HG02852 (cell line): ENCODE measurements at regions not wholly inside any gene's neighbourhood (a gene's known extent, or its start where the extent isn't known, plus 50 kb on each side); places are given as distances from the start of the nearest gene placed in this dataset.

Experiments
- ATAC-seq: cut with Tn5 transposase; IDR thresholded peaks from one replicate; pipeline ENCODE4 v1.9.1; 2021; ENCODE audit warnings: mild to moderate bottlenecking, moderate library complexity; ENCODE audit not compliant: unreplicated experiment

DNA sequence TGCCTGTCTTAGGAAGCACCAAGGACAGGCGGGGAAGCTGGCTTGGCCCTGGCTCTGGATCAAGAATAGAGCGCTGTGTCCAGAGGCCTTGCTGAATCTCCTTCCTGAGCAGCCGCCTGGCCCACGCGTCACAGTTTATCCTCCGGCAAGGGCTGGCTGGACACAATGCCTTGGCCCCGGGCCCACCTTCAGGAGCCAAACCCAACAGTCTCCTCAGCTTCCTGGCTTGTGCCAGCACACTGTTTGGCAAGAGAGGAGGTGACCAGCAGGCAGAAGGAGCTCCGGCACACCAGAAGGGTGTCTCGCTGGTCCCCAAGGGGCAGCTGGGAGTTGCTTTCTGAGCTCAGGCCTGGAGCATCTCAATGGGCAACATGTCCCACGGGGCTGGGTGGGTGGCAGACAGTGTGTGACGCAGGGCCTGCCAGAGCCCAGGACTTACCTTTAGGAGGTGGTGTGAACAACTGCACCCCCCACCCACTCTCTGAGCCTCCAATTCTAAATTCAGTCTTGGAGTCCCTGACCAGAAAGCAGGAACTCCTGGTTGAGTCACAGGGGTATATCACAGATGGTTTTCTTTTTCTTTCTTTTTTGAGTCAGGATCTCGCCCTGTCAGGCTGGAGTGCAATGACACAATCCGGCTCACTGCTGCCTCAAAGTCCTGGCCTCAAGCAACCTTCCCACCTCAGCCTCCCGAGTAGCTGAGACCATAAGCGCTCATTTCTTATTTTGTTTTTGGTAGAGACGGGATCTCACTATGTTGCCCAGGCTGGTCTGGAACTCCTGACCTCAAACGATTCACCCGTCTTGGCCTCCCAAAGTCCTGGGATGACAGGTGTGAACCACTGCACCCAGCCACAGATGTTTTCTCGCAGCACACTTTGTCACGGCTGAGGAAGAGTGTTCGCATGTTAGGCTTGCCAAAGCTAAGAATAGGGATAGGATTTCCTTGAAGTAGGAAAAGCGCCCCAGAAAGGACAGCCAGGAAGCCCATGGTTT is 361.2 kb downstream of the BCOR start:
- ATAC-seq = no peak

DNA sequence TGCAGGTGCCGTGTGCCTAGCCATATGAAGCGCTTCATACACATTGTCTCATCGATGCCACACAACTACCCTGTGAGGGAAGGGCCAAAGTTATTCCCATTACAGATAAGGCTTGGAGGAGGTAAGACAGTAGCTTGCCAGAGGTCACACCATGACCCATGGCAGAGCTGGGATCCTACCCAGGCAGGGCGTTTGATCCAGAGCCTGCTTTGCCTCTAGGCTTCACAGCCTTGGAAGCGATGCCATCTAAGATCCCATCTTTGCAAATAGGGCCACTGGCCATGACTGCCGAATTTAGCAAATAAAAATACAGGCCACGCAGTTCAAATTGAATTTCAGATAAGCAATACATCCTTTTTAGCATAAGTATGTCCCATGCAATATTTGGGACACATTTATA is 358.2 kb downstream of the BCOR start:
- ATAC-seq = no peak

DNA sequence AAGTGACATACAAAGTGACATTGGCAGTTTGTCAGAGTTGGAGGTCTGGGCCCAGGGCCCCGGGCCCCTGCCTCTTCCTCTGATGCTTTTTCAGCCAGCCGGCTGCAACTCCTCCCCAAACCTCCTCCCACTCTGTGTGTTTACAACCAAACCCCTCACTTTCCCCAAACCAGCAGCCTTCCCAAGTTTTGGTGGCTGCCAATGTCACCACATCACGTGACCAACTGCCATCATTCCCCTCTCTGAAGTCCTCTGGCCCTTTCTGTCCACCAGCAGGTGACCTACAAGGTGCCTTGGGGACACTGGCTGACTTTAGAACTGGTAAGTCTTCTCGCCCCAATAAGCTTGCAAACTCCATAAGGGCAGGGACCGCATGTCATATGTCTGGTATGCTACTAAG is 357.7 kb downstream of the BCOR start:
- ATAC-seq = no peak

DNA sequence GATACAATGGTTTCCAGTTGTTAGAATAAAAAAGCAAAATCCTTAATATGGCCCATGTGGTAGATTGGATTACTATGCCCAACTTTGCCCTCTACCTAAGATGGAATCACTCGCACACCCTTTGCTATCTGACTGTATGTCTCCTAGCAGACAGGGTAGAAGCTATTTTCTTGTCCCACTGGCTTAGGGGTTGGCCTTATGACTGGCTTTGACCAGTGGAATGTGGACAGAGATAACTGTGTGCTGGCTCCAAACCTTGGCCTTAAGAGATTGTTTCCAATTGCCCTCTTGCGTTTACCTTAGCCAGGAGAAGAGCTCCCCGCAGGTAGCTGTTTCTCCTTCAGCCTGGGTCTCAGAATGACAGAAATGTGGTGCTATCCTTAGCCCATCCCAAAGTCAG is 355.9 kb downstream of the BCOR start:
- ATAC-seq = no peak

DNA sequence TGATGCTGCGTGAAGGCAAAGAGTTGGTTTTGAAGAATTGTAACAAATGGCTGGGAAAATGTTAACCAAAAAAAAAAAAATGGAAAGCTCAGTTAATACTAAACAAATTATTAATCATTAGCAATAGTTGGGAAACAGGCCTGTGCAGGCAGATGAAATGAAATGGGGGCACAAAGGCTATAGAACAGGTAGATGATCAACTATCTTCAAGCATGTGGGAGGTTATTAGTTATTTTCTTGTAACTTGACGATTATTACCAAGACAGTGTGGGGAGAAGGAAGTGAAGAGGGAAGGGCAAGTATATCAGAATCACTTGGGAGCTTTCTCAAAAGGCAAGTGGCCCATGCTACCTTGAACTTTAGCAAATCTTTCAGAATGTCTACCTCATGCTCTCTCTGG is 351.9 kb downstream of the BCOR start:
- ATAC-seq = no peak

DNA sequence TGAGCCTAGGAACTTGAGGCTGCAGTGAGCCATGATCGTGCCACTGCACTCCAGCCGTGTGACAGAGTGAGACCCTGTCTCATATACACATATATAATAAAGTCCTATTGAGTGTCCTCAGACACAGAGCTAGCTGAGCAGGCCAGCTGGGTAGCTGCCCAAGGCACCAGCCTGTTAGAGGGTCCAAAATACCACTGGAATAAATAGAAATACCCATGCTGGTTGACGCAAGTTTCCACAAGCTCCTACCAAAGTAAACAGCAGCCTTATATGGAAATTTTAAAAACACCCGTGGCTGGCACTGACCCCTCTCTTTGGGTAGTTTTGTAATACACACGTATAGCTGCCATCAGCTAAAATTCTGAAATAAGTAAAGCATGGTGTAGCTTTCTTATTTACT is 348.6 kb downstream of the BCOR start:
- ATAC-seq = no peak

DNA sequence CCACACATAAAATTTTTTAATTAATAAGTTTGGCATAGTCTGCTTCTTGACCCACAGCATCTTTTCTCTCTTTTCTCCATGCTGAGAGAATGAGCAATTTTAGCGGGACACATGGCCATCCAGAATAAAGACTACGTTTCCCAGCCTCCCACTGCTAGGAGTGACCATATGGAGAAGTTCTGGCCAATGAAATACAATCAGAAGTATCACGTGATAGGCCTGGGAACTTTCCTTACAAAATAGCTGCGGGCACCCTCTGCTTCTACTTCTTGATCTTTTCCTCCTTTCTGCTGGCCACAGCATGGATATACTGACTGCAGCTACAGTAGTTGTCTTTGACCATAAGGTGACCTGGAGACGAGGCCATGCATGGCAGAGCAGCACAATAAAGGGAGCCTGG is 348.0 kb downstream of the BCOR start:
- ATAC-seq = no peak

DNA sequence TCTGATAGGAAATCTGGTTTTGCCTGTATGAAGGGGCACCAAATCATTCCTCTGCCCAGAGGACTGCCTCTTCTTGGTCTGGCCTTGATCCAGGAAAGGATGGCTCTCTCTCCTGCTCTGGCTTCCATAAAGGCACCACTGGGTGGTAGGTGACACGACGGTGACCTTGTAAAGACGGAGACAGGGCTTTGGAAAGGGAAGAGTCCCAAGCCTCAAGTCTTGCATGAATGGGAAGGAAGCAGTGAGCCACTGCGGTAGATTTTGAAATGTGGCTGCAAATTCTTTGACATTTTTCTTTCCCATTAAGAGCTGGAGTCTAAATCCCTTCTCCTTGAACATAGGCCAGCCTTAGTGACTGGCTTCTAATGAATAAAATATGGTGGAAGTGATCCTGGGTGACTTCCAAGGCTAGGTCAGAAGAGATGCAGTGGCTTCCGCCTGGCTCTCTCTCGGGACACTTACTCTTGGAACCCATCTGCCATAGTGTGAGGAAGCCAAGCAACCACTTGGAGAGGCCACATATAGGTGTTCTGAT is 347.4 kb downstream of the BCOR start:
- no peak for ATAC-seq

DNA sequence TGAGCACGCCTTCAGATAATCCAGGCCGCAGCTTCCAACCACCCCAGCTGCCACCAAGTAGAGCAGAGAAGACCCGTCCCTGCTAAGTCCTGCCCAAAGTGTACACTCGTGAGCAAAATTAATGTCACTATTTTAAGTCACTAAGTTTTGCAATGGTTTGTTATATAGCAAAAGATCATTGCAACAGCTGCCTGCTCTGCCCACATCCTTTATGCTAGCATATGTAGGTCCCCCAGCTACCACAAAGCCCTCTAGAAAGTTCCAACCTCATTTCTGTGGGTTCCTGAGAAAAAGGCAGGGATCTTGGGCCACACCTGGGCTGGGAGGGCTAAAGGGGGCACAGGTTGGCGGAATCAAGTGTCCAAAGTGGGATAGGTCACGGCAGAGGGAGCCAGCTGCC is 346.9 kb downstream of the BCOR start:
- ATAC-seq = no peak

DNA sequence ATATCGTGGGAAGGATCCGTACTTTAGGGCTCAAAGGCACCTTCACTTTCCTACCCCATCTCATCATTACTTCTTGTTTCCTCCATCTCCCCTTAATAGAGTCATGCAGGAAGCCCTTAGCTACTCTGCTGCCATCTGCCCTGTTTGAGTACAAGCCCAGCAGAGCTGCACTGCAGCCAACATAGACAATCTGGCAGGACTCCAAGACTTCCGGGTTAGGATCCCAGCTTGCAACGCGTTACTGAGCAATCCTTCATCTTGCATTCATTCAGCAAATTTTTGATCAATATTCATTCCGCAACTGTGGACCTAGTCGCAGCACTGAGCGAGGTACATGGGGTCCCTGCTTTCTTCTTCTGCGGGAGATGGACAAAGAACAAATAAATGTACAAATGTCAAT is 344.9 kb downstream of the BCOR start:
- no peak for ATAC-seq

DNA sequence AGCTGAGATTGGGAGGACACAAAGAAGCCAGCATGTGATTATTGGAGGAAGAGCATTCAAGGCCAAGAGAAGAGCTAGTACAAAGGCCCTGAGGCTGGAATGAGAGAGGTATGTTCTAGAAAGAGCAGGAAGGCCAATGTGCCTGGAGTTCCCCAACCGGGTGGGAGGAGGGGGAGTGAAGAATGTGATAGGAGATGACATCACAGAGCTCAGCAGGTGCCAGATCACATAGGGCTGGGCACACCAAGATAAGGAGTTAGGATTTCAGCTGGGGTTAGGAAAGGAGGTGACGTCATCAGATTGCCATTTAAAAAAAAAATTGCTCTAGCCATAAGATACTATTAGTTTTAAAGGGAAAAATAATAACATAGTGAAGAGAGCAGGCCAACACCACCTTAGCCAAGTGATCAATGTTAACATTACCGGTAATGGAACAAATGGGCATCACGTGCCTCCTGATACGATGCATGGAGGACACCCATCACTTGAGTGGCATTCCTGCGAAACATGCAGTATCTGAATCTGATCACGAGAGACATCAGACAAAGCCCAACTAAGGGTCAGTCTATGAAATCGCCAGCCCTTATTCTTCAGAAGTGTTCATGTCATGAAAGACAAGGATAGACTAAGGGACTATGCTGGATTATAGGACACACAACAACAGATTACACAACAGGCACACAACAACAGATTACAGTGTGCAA is 344.3 kb downstream of the BCOR start:
- ATAC-seq = no peak

DNA sequence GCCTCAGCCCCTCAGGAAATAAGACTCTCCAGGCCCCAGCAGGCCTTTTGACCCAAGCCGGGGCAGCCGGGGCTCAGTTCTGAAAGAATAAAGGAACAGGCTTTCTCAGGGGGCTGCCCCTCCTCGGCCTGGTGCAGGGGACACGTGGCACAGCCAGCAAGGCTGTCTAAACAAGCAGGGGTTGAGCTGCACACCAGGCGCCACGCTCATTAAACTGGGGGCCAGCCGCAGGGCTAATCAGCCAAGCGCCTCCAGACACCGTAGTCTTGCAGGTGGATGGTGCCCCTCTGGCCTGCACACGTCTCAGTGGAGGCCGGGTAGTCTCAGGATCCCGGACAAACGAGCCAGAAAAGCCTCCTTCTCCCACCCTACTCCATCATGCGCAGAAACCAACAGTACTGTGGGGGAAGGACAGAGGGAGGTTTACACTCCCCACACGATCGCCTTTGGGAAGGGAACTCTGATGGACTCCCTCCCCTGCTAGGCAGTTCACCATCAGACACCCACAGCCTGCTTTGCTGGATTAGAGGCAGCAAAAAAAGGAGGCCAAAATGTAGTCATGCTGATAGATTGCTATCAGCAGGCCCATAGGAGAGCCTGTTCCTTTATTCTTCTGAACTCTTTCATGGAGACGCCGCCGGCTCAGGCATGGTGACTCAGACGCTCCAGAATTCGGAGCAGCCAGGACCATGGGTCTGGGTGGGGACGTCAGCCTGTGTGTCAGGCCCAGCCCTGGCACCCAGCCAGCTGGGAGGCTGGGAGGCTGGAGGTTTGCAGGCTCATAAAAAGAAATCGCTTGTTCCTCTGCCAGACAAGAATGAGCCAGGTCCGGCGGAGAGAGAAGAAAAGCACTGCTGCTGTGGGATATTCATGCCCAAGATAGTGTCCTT is 342.4 kb downstream of the BCOR start:
- no peak for ATAC-seq

DNA sequence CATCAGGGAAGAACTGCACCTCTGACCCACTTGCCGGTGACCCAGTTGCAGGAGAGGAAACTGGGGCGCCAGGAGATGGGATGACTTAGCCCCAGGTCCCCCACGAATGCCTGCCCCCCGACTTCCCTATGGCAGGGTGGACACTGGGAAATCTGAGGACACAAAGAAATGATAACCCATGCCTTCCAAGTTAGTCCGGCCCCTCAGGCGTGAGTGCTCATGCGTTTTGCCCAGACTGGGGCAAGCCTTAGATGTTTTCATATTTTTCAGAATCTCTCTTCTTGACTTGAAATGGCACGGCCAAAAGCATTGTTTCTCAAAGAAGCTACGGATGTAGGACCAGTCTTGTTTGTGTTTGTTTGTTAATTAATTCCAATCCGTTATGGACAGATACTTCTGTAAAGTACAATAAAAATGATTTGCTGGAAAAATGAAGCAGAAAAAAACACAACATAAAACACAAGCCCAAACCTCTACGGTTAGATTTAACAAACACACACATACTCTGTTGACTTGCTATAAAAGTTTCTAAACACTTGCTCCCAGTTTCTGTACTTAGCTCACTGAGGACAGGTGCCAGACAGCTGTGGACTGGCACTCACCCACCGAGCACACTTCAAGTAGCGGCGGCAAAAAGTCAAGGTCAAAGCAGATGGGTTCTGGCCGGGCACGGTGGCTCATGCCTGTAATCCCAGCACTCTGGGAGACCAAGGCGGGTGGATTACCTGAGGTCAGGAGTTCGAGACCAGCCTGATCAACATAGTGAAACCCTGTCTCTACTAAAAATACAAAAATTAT is 341.5 kb downstream of the BCOR start:
- no peak for ATAC-seq

DNA sequence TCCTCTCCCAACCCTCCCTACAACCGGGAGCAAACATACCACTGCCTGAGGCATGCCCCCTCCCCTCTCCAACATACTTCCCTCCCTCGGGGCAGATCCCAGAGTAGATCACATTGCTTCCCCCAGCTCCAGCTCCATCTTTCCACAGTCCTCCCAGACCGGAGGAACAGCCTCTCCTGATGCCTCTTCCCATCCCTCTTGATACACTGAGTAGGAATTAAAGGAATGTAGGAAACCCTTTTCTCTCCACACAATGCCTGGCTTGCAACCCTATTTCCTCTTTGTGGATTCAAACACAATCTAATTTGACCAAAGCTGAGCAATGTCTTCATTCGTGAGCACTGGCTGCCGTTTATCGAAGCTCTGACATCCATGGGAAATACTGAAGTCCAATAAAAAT is 339.8 kb downstream of the BCOR start:
- ATAC-seq = no peak

DNA sequence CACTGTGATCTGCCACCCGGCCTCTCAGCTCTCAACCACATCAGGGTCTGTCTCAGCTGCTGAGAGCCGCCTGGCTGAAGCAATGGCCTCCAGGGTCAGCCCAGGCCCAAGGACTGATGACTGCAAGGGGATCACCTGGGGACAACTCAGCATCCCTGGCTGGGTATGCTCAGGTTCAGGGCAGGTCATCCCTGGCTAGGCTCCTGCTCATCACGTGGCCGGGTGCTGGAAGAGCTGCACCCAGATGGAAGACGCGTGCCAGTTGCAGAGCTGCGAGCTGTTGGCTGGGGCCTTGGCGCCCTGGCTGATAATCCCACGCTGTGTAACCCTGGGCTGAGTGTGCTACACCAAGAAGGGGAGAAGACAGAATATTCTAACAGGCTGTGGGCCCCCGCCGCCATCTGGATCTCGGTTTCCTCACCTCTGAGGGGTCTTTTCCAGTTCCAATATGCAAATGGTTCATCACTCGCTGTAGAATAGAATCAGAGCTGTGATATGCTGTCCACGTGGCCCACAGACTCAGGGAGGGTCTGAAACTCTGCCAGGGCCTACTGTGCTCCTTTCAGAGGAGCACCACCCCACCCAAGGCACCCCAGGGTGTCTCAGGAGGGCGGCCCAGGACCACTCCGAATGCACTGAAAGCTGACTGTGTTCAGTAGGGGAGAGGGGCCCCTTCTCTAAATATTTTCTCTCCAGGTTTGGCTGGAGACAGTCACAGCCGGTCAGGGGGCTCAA is 338.8 kb downstream of the BCOR start:
- ATAC-seq = no peak

DNA sequence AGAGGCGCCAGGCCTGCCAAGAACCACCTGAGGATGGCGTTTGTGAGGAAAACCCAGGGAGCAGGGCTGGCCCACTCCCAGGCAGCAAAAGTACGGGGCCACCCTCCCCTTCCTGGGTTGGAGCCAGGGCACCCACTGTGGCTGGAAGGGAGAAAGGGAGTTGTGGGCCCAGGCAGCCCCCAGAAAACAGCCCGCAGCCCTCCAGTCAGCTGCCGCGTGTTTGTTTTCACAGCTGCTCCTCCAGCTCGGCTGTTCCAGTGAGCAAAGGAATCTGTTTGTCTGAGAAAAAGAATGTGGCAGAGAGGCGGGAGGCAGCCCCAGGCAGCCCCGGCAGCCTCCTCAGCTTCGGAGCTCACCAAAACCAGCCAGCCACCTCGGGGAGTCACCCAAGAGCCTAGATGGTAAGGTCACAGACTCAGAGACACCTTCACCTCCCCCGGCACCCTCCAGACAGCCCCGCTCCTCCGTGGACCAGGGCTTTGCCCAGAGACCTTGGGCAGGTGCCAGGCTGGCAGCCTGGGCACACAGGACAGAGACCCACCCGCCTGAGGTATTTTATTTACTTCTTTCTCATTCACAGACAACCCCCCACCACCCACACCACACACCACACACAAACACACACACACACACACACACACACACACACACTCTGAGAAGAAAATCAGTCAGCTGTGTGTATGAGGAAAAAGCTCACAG is 338.1 kb downstream of the BCOR start:
- no peak for ATAC-seq

DNA sequence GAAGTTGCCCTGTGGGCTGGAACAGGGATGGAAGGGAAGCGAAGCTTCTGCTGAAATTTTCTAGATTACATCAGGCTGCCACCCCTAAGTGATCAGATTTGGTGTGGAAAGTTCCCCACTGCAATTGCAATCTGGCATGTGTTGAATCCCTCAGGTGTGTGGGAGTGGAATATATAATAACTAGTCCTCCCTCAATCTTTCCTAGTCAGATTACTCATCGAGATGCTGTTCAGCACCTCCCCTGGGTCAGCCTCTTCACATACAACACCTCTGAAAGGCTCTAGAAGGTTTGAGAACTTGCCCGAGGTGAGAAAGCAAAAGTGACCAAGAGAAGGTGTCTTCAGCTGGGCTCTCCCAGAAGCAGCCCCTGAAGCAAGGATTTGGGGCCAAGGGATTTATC is 336.8 kb downstream of the BCOR start:
- no peak for ATAC-seq

DNA sequence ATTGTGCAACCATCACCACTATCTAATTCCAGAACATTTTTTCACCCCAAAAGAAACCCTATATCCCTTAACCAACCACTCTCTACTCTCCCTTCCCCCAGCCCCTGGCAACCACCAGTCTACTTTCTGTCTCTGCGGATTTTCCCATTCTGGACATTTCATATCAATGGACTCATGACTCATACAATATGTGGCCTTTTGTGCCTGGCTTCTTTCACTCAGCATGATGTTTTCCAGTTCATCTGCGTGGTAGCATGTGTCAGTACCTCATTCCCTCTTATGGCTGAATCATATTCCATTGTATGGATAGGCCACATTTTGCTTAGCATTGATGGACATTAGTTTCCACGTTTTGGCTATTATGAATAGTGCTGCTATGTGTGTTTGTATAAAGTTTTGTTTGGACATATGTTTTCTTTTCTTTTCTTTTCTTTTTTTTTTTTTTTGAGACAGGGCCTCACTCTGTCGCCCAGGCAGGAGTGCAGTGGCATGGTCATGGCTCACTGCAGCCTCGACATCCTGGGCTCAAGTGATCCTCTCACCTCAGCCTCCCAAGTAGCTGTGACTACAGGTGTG is 335.4 kb downstream of the BCOR start:
- no peak for ATAC-seq
